IMR-90 (cell line): ENCODE measurements at regions not wholly inside any gene's neighbourhood (a gene's known extent, or its start where the extent isn't known, plus 50 kb on each side); places are given as distances from the start of the nearest gene placed in this dataset.

Experiments used
- ATAC-seq: fragments of 200-7000 bp; cut with Tn5 transposase; 2 replicates; pipeline ENCODE4 v1.9.1; 2020; ENCODE audit warnings: low read depth, mild to moderate bottlenecking, moderate library complexity
- BruUV-seq: library from RNA; stranded (reverse); fragments of 400-500 nt; replicated peaks from 2 replicates; lab custom pipeline; 2021; lab: Mats Ljungman, UMichigan
- CTCF ChIA-PET: fragments of 300-600 bp; formaldehyde crosslinking; extraction: SDS; loops from one replicate; lab custom pipeline; 2021; ENCODE audit warnings: antibody characterized with exemption; lab: Yijun Ruan, JAX
- POLR2A ChIA-PET: fragments of 300-600 bp; sonication (Branson Sonifier 250); formaldehyde crosslinking; loops from one replicate; lab custom pipeline; 2022; ENCODE audit warnings: antibody characterized with exemption; ENCODE audit not compliant: unreplicated experiment; lab: Charles Lee
- DNase-seq: peaks from one replicate; pipeline ENCODE4 v3.0.0; 2013
- H2AFZ ChIP-seq: replicated peaks from 2 replicates; pipeline ENCODE3; 2013; ENCODE audit warnings: low read length, mild to moderate bottlenecking; ENCODE audit not compliant: poor library complexity
- H2AK5ac ChIP-seq: 2 replicates; pipeline ENCODE4 v1.6.1; 2013; ENCODE audit warnings: low read depth, low read length, inconsistent platforms
- H2AK9ac ChIP-seq: replicated peaks from 2 replicates; pipeline ENCODE3; 2013; ENCODE audit warnings: mild to moderate bottlenecking, low read depth, low read length, moderate library complexity; ENCODE audit not compliant: poor library complexity
- H2BK120ac ChIP-seq: 2 replicates; pipeline ENCODE4 v1.6.1; 2013; ENCODE audit warnings: low read depth, low read length, inconsistent platforms
- H2BK15ac ChIP-seq: 3 replicates; pipeline ENCODE4 v1.6.1; 2013; ENCODE audit warnings: low read depth, low read length, inconsistent platforms
- H2BK20ac ChIP-seq: 2 replicates; pipeline ENCODE4 v1.6.1; 2013; ENCODE audit warnings: low read depth, mild to moderate bottlenecking, inconsistent platforms, low read length, moderate library complexity
- H2BK5ac ChIP-seq: 2 replicates; pipeline ENCODE4 v1.6.1; 2013; ENCODE audit warnings: mild to moderate bottlenecking, low read depth, low read length, inconsistent platforms; ENCODE audit not compliant: poor library complexity, severe bottlenecking
- H3K14ac ChIP-seq: replicated peaks from 2 replicates; pipeline ENCODE4 v1.6.1; 2013; ENCODE audit warnings: low read depth, low read length, inconsistent platforms
- H3K18ac ChIP-seq: 2 replicates; pipeline ENCODE4 v1.6.1; 2013; ENCODE audit warnings: low read depth, low read length, control low read depth
- H3K23ac ChIP-seq: 2 replicates; pipeline ENCODE4 v1.6.1; 2013; ENCODE audit warnings: low read depth, low read length, inconsistent platforms
- H3K27ac ChIP-seq: 2 replicates; pipeline ENCODE4 v1.5.1; 2013; ENCODE audit warnings: mild to moderate bottlenecking, control low read depth, low read length; ENCODE audit not compliant: insufficient read depth
- H3K27me3 ChIP-seq: 2 replicates; pipeline ENCODE4 v1.6.1; 2013; ENCODE audit warnings: low read length; ENCODE audit not compliant: control insufficient read depth, insufficient read depth
- H3K36me3 ChIP-seq: 2 replicates; pipeline ENCODE4 v1.6.1; 2013; ENCODE audit warnings: low read length, mixed read lengths; ENCODE audit not compliant: control insufficient read depth, insufficient read depth
- H3K4ac ChIP-seq: 2 replicates; pipeline ENCODE4 v1.6.1; 2013; ENCODE audit warnings: low read depth, low read length, inconsistent platforms
- H3K4me1 ChIP-seq: 2 replicates; pipeline ENCODE4 v1.6.1; 2013; ENCODE audit warnings: low read length, mixed read lengths; ENCODE audit not compliant: control insufficient read depth, insufficient read depth
- H3K4me2 ChIP-seq: 2 replicates; pipeline ENCODE4 v1.6.1; 2013; ENCODE audit warnings: low read depth, mild to moderate bottlenecking, control low read depth, low read length, moderate library complexity
- H3K4me3 ChIP-seq: 2 replicates; pipeline ENCODE4 v1.5.1; 2013; ENCODE audit warnings: low read depth, mild to moderate bottlenecking, control low read depth, low read length, moderate library complexity; ENCODE audit not compliant: insufficient read depth
- H3K56ac ChIP-seq: 2 replicates; pipeline ENCODE4 v1.6.1; 2013; ENCODE audit warnings: low read length, inconsistent platforms; ENCODE audit not compliant: insufficient read depth; ENCODE audit errors: extremely low read depth
- H3K79me1 ChIP-seq, 2 experiments: 2 replicates each; pipeline ENCODE4 v1.6.1; 2013; ENCODE audit warnings: low read length in 2 of 2, inconsistent platforms in 1 of 2, low read depth in 1 of 2
- H3K9ac ChIP-seq: 2 replicates; pipeline ENCODE4 v1.6.1; 2013; ENCODE audit warnings: low read depth, low read length, control low read depth
- H3K9me1 ChIP-seq: 2 replicates; pipeline ENCODE4 v1.6.1; 2013; ENCODE audit warnings: low read length, inconsistent platforms; ENCODE audit not compliant: insufficient read depth
- H3K9me3 ChIP-seq: 2 replicates; pipeline ENCODE4 v1.6.1; 2013; ENCODE audit warnings: low read length; ENCODE audit not compliant: control insufficient read depth, insufficient read depth
- H4K20me1 ChIP-seq: 2 replicates; pipeline ENCODE4 v1.6.1; 2013; ENCODE audit warnings: low read length, inconsistent platforms; ENCODE audit not compliant: insufficient read depth
- H4K5ac ChIP-seq: 2 replicates; pipeline ENCODE4 v1.6.1; 2013; ENCODE audit warnings: mild to moderate bottlenecking, low read depth, low read length, control low read depth
- H4K8ac ChIP-seq, 2 experiments: 2 replicates each; pipeline ENCODE4 v1.6.1; 2013; ENCODE audit warnings: low read depth in 2 of 2, low read length in 2 of 2, control low read depth in 1 of 2, inconsistent platforms in 1 of 2
- H4K91ac ChIP-seq: 2 replicates; pipeline ENCODE4 v1.6.1; 2013; ENCODE audit warnings: low read depth, low read length, inconsistent platforms; ENCODE audit not compliant: insufficient read depth
- RCOR1 ChIP-seq: IDR thresholded peaks from 2 replicates; pipeline ENCODE4 v1.6.1; 2012; ENCODE audit warnings: mild to moderate bottlenecking, low read length, improper control_type of control experiment; ENCODE audit not compliant: insufficient replicate concordance
- WGBS, 2 experiments: methylation state at CpG; one replicate each; pipeline versions ENCODE4 v1.1.5 to v1.1.7; 2013; ENCODE audit warnings: missing lambda C conversion rate in 2 of 2; ENCODE audit not compliant: insufficient read length in 1 of 2; ENCODE audit errors: extremely low coverage in 2 of 2; 5-methylcytosine and 5-hydroxymethylcytosine counted together
- dilution Hi-C: fragments of 300-500 bp; cut with HindIII; formaldehyde crosslinking; loops from one replicate; pipeline ENCODE4 v1.14.3; 2018; ENCODE audit warnings: low sequenced_read_pairs; ENCODE audit not compliant: unreplicated experiment
- in situ Hi-C: fragments of 300-500 bp; cut with MboI; formaldehyde crosslinking; loops from 3 replicates; pipeline ENCODE4 v1.14.3; 2019; ENCODE audit warnings: low sequenced_read_pairs, inconsistent platforms, mixed read lengths
- intact Hi-C: fragments of 100-400 bp; cut with micrococcal nuclease; formaldehyde crosslinking; loops from 2 replicates; pipeline ENCODE4 v1.10.0; 2022

GRCh38 chr5:1651250-1651649 lies 127.5 kb upstream of the LPCAT1 start:
- Histone ChIP-seq H2AFZ (no peak overlapping the region), H3K4ac (no peak overlapping the region), H3K9me1 (no peaks in the 10 kb centered on the region), H3K14ac (no peak overlapping the region), H2BK15ac (no peak overlapping the region), H3K36me3 (no peaks in the 10 kb centered on the region), H3K4me3 (no peak overlapping the region), H4K91ac (no peak overlapping the region), H4K8ac (no peak overlapping the region), H3K27me3 (peaks cover 45% of the 10 kb centered on the region), H2BK120ac (no peak overlapping the region), H3K18ac (no peak overlapping the region), H2BK5ac (no peak overlapping the region), H3K4me2 (no peak overlapping the region), H3K56ac (no peak overlapping the region), H2AK9ac (no peak overlapping the region), H3K9ac (no peak overlapping the region), H2AK5ac (no peak overlapping the region), H4K20me1 (no peaks in the 10 kb centered on the region), H4K5ac (no peak overlapping the region), H3K9me3 (no peaks in the 10 kb centered on the region), H3K79me1 (no peaks in the 10 kb centered on the region), H3K23ac (no peak overlapping the region), H3K4me1 (no peaks in the 10 kb centered on the region), H3K27ac (no peak overlapping the region), H2BK20ac (no peak overlapping the region)
- in situ Hi-C loops = no loop called here
- ATAC-seq (no peak), DNase-seq (no peak)
- ChIA-PET POLR2A (no interaction called here), CTCF (no interaction called here)
- no peak for TF ChIP-seq RCOR1
- 42% methylated on average over 2 of the region's 6 CpGs; no CpG with 5 or more reads in 1 of the 2 experiments for WGBS, 2 experiments
- dilution Hi-C loops = no loop called here
- intact Hi-C loops = no loop called here
- no TSS peak for BruUV-seq
